ENCODE measurements at regions not wholly inside any gene's neighbourhood (a gene's known extent, or its start where the extent isn't known, plus 50 kb on each side); places are given as distances from the start of the nearest gene placed in this dataset.

DNA sequence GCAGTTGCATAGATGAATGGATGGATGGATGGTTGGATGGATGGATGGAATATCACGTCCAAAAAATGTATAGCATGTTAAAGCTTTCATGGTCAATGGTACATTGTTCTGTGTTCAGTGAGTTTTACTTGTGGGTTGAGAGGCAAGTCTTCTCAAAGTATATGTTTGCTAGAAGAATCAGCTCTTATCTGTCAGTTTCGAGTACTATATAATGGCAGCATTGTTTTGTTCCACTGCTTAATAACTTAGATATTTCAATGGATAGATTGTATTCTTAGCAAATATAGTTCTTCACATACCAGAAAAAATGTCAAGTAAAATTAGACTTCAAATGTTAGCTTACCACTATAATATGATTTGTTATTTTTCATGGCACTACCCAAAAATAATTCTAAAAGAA lies 100.9 kb upstream of the CDIN1 start:
- TF ChIP-seq, protein P1, sequence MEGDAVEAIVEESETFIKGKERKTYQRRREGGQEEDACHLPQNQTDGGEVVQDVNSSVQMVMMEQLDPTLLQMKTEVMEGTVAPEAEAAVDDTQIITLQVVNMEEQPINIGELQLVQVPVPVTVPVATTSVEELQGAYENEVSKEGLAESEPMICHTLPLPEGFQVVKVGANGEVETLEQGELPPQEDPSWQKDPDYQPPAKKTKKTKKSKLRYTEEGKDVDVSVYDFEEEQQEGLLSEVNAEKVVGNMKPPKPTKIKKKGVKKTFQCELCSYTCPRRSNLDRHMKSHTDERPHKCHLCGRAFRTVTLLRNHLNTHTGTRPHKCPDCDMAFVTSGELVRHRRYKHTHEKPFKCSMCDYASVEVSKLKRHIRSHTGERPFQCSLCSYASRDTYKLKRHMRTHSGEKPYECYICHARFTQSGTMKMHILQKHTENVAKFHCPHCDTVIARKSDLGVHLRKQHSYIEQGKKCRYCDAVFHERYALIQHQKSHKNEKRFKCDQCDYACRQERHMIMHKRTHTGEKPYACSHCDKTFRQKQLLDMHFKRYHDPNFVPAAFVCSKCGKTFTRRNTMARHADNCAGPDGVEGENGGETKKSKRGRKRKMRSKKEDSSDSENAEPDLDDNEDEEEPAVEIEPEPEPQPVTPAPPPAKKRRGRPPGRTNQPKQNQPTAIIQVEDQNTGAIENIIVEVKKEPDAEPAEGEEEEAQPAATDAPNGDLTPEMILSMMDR (IDR thresholded peaks at IDR 0.05; ENCODE audit: low read depth, low read length, missing control alignments) = no peak
- no peak overlapping the region for H3K4me3 ChIP-seq (ENCODE audit: low read depth, low read length)
- in situ Hi-C loops (cut with HindIII; ENCODE audit: low sequenced_read_pairs) = loop anchor here (5.0 kb wide), 1 partner anchor 41 kb away; no protein-coding TSS in a partner anchor
- DNase-seq (ENCODE audit: low read depth) = no peak

DNA sequence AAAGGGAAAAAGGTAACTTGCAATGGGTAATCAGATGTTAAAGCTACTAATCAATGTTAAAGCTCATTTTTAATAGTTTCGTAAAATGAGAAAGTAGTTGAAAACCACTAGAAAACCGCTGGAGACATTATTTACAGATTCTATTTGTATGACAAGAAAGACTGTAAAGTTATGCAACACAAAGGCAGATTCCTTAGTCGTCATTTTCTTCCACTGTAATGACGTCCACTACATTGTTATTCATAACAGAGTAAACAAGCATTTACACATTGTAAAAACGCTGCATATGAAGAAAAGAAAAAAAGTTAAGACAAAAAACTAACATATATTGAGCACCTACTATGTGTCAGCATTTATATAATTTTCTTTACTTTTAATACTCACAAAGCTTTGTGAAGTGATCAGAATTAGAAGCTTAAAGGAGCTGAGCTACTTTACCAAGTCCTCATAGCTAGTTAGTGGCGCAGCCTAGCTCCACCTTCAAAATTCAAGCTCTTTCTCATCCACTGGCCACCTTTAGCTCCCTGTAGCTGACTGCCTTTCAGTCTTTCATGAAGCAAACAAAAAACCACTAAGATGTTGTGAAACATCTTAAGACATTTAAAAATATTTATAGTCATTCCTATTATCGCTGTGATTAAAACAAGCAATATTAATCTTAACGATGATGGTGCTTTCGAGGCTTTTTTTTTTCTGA lies 100.1 kb upstream of the CDIN1 start:
- TF ChIP-seq, protein P1 (IDR thresholded peaks at IDR 0.05; ENCODE audit: low read depth, low read length, missing control alignments) = no peak
- in situ Hi-C loops (cut with HindIII; ENCODE audit: low sequenced_read_pairs) = loop anchor here (5.0 kb wide), 1 partner anchor 42 kb away; no protein-coding TSS in a partner anchor
- DNase-seq (ENCODE audit: low read depth) = no peak
- no peak overlapping the region for H3K4me3 ChIP-seq (ENCODE audit: low read depth, low read length)

DNA sequence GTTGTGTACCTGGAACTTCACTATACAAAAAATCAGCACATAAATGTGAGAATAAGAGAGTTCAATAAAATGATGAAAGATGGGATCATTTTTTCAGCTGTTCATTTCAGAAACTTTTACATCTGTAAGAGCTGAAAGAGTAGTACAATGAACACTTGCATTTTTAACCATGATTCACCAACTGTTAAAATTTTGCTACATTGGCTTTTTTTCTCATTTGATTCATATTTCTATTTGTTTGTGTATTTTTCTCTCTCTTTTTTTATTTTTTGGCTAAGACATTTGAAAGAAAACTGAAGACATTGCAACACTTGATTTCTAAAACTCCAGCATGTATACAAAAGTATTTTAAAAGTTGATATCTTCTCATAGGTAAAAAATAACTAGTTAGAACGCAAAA lies 98.3 kb upstream of the CDIN1 start:
- no peak for DNase-seq (ENCODE audit: low read depth)
- TF ChIP-seq, protein P1 (IDR thresholded peaks at IDR 0.05; ENCODE audit: low read depth, low read length, missing control alignments) = no peak
- in situ Hi-C loops (cut with HindIII; ENCODE audit: low sequenced_read_pairs) = no loop called here
- H3K4me3 ChIP-seq (ENCODE audit: low read depth, low read length) = no peak overlapping the region

DNA sequence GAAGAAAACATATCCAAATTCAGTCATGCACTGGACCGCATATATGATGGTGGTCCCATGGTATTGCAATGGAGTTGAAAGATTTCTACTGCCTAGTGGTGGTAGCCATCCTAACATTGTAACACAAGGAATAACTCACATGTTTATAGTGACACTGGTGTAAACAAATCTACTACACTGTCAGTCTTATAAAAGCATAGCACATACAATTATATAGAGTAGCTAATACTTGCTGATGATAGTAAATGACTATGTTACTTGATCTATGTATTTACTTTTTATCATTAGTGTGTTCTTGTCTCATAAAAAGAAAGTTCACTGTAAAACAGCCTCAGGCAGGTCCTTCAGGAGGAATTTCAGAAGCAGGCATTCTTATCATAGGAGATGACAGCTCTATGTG lies 96.0 kb upstream of the CDIN1 start:
- in situ Hi-C loops (cut with HindIII; ENCODE audit: low sequenced_read_pairs) = no loop called here
- TF ChIP-seq, protein P1 (IDR thresholded peaks at IDR 0.05; ENCODE audit: low read depth, low read length, missing control alignments) = no peak
- DNase-seq (ENCODE audit: low read depth) = no peak
- no peak overlapping the region for H3K4me3 ChIP-seq (ENCODE audit: low read depth, low read length)

DNA sequence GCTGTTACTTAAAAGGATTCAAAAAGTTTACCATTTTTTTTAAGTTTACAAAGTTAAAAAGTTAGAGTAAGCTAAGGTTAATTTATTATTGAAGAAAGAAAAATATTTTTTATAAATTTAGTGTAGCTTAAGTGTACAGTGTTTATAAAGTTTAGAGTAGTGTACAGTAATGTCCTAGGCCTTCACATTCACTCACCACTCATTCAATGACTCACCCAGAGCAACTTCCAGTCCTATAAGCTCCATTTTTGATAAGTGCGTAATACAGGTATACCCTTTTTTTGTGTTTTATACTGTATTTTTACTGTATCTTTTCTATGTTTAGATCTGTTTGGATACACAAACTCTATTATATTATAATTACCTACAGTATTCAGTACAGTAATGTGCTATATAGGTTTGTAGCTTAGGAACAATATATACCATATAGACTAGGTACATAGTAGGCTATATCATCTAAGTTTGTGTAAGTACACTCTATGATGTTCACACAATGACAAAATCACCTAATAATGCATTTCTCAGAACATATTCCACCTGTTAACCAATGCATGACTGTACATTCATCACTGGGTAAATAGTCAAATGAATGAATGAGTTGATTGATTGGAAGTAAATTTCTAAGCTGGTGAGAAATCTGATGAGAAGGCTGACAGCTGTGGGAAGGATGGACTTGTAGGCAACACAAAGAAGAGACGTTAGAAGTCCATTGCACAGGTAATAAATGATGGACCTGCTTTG lies 95.2 kb upstream of the CDIN1 start:
- DNase-seq (ENCODE audit: low read depth) = no peak
- no peak overlapping the region for H3K4me3 ChIP-seq (ENCODE audit: low read depth, low read length)
- TF ChIP-seq, protein P1 (IDR thresholded peaks at IDR 0.05; ENCODE audit: low read depth, low read length, missing control alignments) = no peak
- in situ Hi-C loops (cut with HindIII; ENCODE audit: low sequenced_read_pairs) = no loop called here

DNA sequence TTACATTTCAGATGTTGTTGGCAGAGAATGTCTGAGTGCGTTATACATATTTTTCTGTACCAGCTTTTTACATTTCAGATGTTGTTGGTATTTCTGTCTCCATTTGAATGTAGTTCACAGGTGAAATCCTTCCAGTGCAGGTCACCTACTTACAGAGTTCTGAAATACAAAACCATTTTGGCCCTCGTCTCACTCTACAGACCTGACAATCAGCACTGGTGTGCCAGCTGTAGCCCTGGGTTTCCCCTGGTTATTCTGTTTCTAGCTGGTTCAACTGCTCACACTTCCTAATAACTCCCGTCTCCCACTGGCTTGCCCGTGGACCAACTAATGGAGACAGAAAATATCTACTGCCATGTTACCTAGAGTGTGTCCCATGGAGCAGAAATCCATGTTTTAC lies 87.5 kb upstream of the CDIN1 start:
- TF ChIP-seq, protein P1 (IDR thresholded peaks at IDR 0.05; ENCODE audit: low read depth, low read length, missing control alignments) = no peak
- no peak for DNase-seq (ENCODE audit: low read depth)
- in situ Hi-C loops (cut with HindIII; ENCODE audit: low sequenced_read_pairs) = no loop called here
- H3K4me3 ChIP-seq (ENCODE audit: low read depth, low read length) = no peak overlapping the region
